GM19351 (cell line): ENCODE measurements at regions not wholly inside any gene's neighbourhood (a gene's known extent, or its start where the extent isn't known, plus 50 kb on each side); places are given as distances from the start of the nearest gene placed in this dataset.

Source experiments
- ATAC-seq: cut with Tn5 transposase; IDR thresholded peaks from one replicate; pipeline ENCODE4 v1.9.1; 2021; ENCODE audit warnings: mild to moderate bottlenecking, moderate library complexity; ENCODE audit not compliant: unreplicated experiment

GRCh38 chr2:2755990-2756389, 424.9 kb upstream of the MYT1L start:
- ATAC-seq = no peak

GRCh38 chr2:2754940-2755339, 423.9 kb upstream of the MYT1L start:
- no peak for ATAC-seq

- ATAC-seq = no peak
Observed at GRCh38 chr2:2751715-2752315, 420.7 kb upstream of the MYT1L start.

- no peak for ATAC-seq
Observed at GRCh38 chr2:2750867-2751714, 420.0 kb upstream of the MYT1L start.

- ATAC-seq = no peak
Observed at GRCh38 chr2:2749206-2749598, 418.1 kb upstream of the MYT1L start.

GRCh38 chr2:2748399-2749205, 417.5 kb upstream of the MYT1L start:
- no peak for ATAC-seq

- no peak for ATAC-seq
Observed at GRCh38 chr2:2747797-2748301, 416.8 kb upstream of the MYT1L start.

GRCh38 chr2:2746731-2747130, 415.7 kb upstream of the MYT1L start:
- no peak for ATAC-seq

GRCh38 chr2:2744958-2745715, 414.1 kb upstream of the MYT1L start:
- ATAC-seq = no peak

- no peak for ATAC-seq
Observed at GRCh38 chr2:2744107-2744506, 413.0 kb upstream of the MYT1L start.

GRCh38 chr2:2743164-2743571, 412.1 kb upstream of the MYT1L start:
- no peak for ATAC-seq

- no peak for ATAC-seq
Observed at GRCh38 chr2:2742726-2743125, 411.7 kb upstream of the MYT1L start.

- ATAC-seq = no peak
Observed at GRCh38 chr2:2740238-2740775, 409.2 kb upstream of the MYT1L start.

- no peak for ATAC-seq
Observed at GRCh38 chr2:2739231-2739795, 408.2 kb upstream of the MYT1L start.

- no peak for ATAC-seq
Observed at GRCh38 chr2:2738684-2739083, 407.6 kb upstream of the MYT1L start.

- no peak for ATAC-seq
Observed at GRCh38 chr2:2738276-2738675, 407.2 kb upstream of the MYT1L start.

- no peak for ATAC-seq
Observed at GRCh38 chr2:2735041-2735440, 404.0 kb upstream of the MYT1L start.

GRCh38 chr2:2734308-2734707, 403.2 kb upstream of the MYT1L start:
- no peak for ATAC-seq

- ATAC-seq = no peak
Observed at GRCh38 chr2:2733818-2734217, 402.7 kb upstream of the MYT1L start.
